ENCODE measurements at regions not wholly inside any gene's neighbourhood (a gene's known extent, or its start where the extent isn't known, plus 50 kb on each side); places are given as distances from the start of the nearest gene placed in this dataset.

DNA sequence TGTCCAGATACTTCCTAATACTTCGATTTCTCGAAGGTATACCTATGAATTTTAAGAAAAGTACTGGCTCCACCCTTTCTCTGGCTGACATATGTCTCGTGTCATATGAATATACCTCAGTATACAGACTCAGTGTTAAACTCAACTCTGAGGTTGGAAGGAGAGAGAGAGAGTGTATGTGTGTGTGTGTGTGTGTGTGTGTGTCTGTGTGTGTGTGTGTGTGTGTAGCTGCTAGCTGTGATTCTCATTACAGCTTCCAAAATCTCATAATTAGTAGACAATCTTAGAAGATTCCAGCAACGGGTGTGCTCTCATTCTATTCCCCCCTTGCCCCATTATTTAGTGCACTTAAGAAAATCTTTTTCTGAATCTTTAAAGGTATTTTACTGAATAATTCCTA is 380.3 kb upstream of the B3GALT2 start:
- no peaks in the 10 kb centered on the region for H3K36me3 ChIP-seq
- peaks cover 0 to 18% of the 10 kb centered on the region in 2 donors for H3K4me1 ChIP-seq
- intact Hi-C loops (cut with DNase I): no loop called here
- no peaks in the 10 kb centered on the region for H3K27me3 ChIP-seq
- DNase-seq: no peak
- ATAC-seq: no peak
- no peak overlapping the region for H3K4me3 ChIP-seq
- no peak for TF ChIP-seq CTCF (IDR thresholded peaks at IDR 0.05)
- no peaks in the 10 kb centered on the region for H3K9me3 ChIP-seq
- no peak overlapping the region for H3K27ac ChIP-seq

- H3K36me3 ChIP-seq: no peaks in the 10 kb centered on the region
- H3K4me1 ChIP-seq: peaks cover 0 to 18% of the 10 kb centered on the region in 2 donors
- no peak for ATAC-seq
- no peaks in the 10 kb centered on the region for H3K27me3 ChIP-seq
- no peak overlapping the region for H3K27ac ChIP-seq
- no peak for TF ChIP-seq CTCF (IDR thresholded peaks at IDR 0.05)
- H3K4me3 ChIP-seq: no peak overlapping the region
- no peaks in the 10 kb centered on the region for H3K9me3 ChIP-seq
- intact Hi-C loops (cut with DNase I): no loop called here
- DNase-seq: no peak
These were observed 379.7 kb upstream of the B3GALT2 start for GRCh38 chr1:193565971-193566577.

DNA sequence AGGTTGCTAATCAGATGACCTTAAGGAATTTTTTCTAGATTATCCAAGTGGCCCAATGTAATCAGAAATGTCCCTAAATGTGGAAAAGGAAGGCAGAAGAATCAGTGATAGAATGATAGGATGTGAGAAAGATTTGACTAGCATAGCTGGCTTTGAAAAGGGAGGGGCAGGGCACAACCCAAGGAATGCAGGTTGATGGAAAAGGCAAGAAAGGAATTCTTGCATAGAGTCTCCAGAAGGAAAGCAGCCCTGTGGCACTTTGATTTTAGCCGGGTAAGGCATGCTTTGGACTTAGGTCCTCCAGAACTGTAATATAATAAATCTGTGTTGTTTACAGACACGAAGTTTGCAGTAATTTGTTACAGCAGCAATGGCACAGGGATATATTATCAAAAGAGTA is 375.7 kb upstream of the B3GALT2 start:
- Histone ChIP-seq H3K27me3 (no peaks in the 10 kb centered on the region), H3K36me3 (no peaks in the 10 kb centered on the region), H3K4me1 (peaks cover 0 to 13% of the 10 kb centered on the region in 2 donors), H3K27ac (no peak overlapping the region), H3K9me3 (no peaks in the 10 kb centered on the region), H3K4me3 (no peak overlapping the region)
- ATAC-seq: no peak
- DNase-seq: no peak
- no peak for TF ChIP-seq CTCF (IDR thresholded peaks at IDR 0.05)
- intact Hi-C loops (cut with DNase I): no loop called here

GRCh38 chr1:193558491-193559028 is 372.1 kb upstream of the B3GALT2 start:
- Histone ChIP-seq H3K9me3 (no peaks in the 10 kb centered on the region), H3K4me3 (no peak overlapping the region), H3K36me3 (no peaks in the 10 kb centered on the region), H3K4me1 (peaks cover 0 to 13% of the 10 kb centered on the region in 2 donors), H3K27me3 (no peaks in the 10 kb centered on the region), H3K27ac (peak overlapping the region in 1 of 2 donors; percentile 33)
- TF ChIP-seq CTCF (IDR thresholded peaks at IDR 0.05): no peak
- DNase-seq (peak in 2 of 4 donors; percentile 13 to 50), ATAC-seq (peak; percentile 88)
- intact Hi-C loops (cut with DNase I): no loop called here

DNA sequence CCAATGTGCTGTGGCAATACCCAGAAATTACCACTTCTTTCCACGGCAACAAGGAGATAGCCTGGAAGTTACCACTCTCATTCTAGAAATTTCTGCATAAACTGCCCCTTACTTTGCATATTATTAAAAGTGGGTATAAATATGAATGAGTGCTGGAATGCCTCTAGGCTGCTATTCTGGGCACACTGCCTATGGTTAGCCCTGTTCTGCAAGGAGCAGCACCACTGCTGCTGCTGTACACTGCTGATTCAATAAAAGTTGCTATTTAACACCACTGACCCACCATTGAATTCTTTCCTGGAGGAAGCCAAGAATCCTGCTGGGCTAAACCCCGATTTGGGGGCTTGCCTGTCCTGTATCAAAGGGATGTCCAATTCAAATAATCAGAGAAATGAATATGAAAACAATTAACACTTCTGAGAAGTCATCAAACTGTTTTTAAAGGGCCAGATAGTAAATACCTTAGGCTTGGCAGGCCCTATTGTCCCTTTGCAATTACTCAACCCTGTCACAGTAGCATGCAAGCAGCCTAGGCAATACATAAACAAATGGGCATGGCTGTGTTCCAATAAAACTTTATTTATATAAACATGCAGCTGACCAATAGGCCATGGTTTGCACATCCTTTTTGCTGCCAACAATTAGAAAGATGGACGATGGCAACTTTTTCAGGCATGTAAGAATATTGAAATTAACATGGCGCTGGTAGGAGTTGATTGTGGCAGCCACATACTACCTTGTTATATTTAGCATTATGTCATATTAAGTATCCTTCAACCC is 369.4 kb upstream of the B3GALT2 start:
- Histone ChIP-seq H3K4me3 (no peak overlapping the region), H3K27me3 (no peaks in the 10 kb centered on the region), H3K36me3 (no peaks in the 10 kb centered on the region), H3K4me1 (peaks cover 0 to 13% of the 10 kb centered on the region in 2 donors), H3K27ac (no peak overlapping the region), H3K9me3 (no peaks in the 10 kb centered on the region)
- no peak for ATAC-seq
- intact Hi-C loops (cut with DNase I): no loop called here
- DNase-seq: no peak
- no peak for TF ChIP-seq CTCF (IDR thresholded peaks at IDR 0.05)

All from left lung (tissue), 4 donors.